H1 (cell line): ENCODE measurements at regions not wholly inside any gene's neighbourhood (a gene's known extent, or its start where the extent isn't known, plus 50 kb on each side); places are given as distances from the start of the nearest gene placed in this dataset.

Source experiments
- ATF3 ChIP-seq: IDR thresholded peaks from 2 replicates; pipeline ENCODE4 v1.6.1; 2011; ENCODE audit warnings: low read depth, mild to moderate bottlenecking, low read length; ENCODE audit not compliant: insufficient read depth
- BRCA1 ChIP-seq: IDR thresholded peaks from 2 replicates; pipeline ENCODE4 v1.6.1; 2012; ENCODE audit warnings: low read depth, low read length, improper control_type of control experiment
- CTCF ChIP-seq, 3 experiments: IDR thresholded peaks; 1 replicate in 2 of 3; 2 replicates in 1 of 3; pipeline versions ENCODE4 v1.5.1 to v1.6.1; 2011; ENCODE audit warnings: low read length in 3 of 3, mild to moderate bottlenecking in 3 of 3, inconsistent platforms in 2 of 3, low read depth in 1 of 3, moderate library complexity in 1 of 3; ENCODE audit not compliant: insufficient read depth in 1 of 3; ENCODE audit errors: control extremely low read depth in 1 of 3
- EP300 ChIP-seq, 2 experiments: IDR thresholded peaks; 1 replicate in 1 of 2; 2 replicates in 1 of 2; pipeline ENCODE4 v1.6.1; 2011 to 2012; ENCODE audit warnings: low read depth in 2 of 2, low read length in 2 of 2, mild to moderate bottlenecking in 2 of 2, borderline replicate concordance in 1 of 2, inconsistent platforms in 1 of 2, moderate library complexity in 1 of 2
- EZH2 ChIP-seq: fragments of 200-600 bp; sonication (generic); IDR thresholded peaks from 2 replicates; pipeline ENCODE4 v1.7.1; 2012; ENCODE audit warnings: low read depth, mild to moderate bottlenecking, moderate library complexity, low read length, inconsistent platforms; ENCODE audit not compliant: severe bottlenecking
- GABPA ChIP-seq: IDR thresholded peaks from 2 replicates; pipeline ENCODE4 v1.6.1; 2011; ENCODE audit warnings: mild to moderate bottlenecking, low read length, moderate library complexity, borderline replicate concordance; ENCODE audit not compliant: insufficient read depth
- KDM5A ChIP-seq: fragments of 200-600 bp; IDR thresholded peaks from 2 replicates; pipeline ENCODE4 v1.7.1; 2012; ENCODE audit warnings: mild to moderate bottlenecking, low read length, inconsistent platforms, mixed read lengths
- POLR2AphosphoS5 ChIP-seq: IDR thresholded peaks from 2 replicates; pipeline ENCODE4 v1.6.1; 2011; ENCODE audit warnings: low read depth, low read length
- RAD21 ChIP-seq, 2 experiments: IDR thresholded peaks in 1 of 2; conservative IDR thresholded peaks in 1 of 2; 2 replicates each; pipeline ENCODE4 v1.6.1; 2011; ENCODE audit warnings: low read depth in 2 of 2, low read length in 2 of 2, improper control_type of control experiment in 1 of 2, inconsistent platforms in 1 of 2, mild to moderate bottlenecking in 1 of 2, moderate library complexity in 1 of 2
- SIN3A ChIP-seq, 2 experiments: IDR thresholded peaks in 1 of 2; conservative IDR thresholded peaks in 1 of 2; 2 replicates each; pipeline ENCODE4 v1.6.1; 2011 to 2012; ENCODE audit warnings: low read length in 2 of 2, improper control_type of control experiment in 1 of 2, low read depth in 1 of 2, mild to moderate bottlenecking in 1 of 2
- SIRT6 ChIP-seq: IDR thresholded peaks from one replicate; pipeline ENCODE4 v1.7.1; 2012; ENCODE audit warnings: low read length, inconsistent platforms
- SP1 ChIP-seq: IDR thresholded peaks from 2 replicates; pipeline ENCODE4 v1.6.1; 2011; ENCODE audit warnings: low read depth, low read length
- TCF12 ChIP-seq: IDR thresholded peaks from 2 replicates; pipeline ENCODE4 v1.6.1; 2011; ENCODE audit warnings: low read depth, mild to moderate bottlenecking, low read length
- TF ChIP-seq, protein P1 (sequence below): IDR thresholded peaks from 2 replicates; pipeline ENCODE4 v1.6.1; 2011; ENCODE audit warnings: low read length, improper control_type of control experiment

DNA sequence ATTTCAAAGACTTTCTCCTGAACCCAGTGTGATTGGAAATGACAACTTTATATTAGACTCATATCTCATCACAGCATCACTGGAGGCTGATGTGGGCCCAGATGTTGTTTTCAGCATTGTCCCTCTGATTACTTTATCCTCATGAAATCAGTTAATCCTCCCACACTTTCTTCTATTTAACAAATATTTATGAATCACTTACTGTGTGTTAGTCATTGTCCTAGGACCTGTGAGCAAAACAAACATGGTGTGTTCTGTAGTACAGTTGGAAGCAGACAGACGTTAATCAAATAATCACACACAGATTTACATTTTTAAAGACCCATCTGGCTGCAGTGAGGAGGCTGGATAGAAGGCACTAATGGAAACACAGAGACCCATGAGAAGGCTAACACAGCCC is 383.7 kb downstream of the PRDM2 start:
- no peak for TF ChIP-seq SIN3A (conservative IDR thresholded peaks at IDR 0.05 in 1 of 2, IDR thresholded peaks at IDR 0.05 in 1 of 2; ENCODE audit: low read depth in 1 of 2, low read length in 2 of 2)
- TF ChIP-seq BRCA1, result no peak
- TF ChIP-seq SIRT6, result no peak
- no peak for TF ChIP-seq EZH2
- TF ChIP-seq EP300 (IDR thresholded peaks at IDR 0.05; ENCODE audit: borderline replicate concordance in 1 of 2, low read depth in 2 of 2, low read length in 2 of 2), result no peak
- TF ChIP-seq, protein P1, sequence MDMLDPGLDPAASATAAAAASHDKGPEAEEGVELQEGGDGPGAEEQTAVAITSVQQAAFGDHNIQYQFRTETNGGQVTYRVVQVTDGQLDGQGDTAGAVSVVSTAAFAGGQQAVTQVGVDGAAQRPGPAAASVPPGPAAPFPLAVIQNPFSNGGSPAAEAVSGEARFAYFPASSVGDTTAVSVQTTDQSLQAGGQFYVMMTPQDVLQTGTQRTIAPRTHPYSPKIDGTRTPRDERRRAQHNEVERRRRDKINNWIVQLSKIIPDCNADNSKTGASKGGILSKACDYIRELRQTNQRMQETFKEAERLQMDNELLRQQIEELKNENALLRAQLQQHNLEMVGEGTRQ, result no peak
- no peak for TF ChIP-seq CTCF (IDR thresholded peaks at IDR 0.05; ENCODE audit: control extremely low read depth in 1 of 3, insufficient read depth in 1 of 3, low read depth in 1 of 3, low read length in 3 of 3)
- TF ChIP-seq GABPA, result no peak
- no peak for TF ChIP-seq RAD21 (IDR thresholded peaks at IDR 0.05 in 1 of 2, conservative IDR thresholded peaks at IDR 0.05 in 1 of 2; ENCODE audit: low read depth in 2 of 2, low read length in 2 of 2)
- TF ChIP-seq ATF3, result no peak
- TF ChIP-seq POLR2AphosphoS5, result no peak
- no peak for TF ChIP-seq SP1
- no peak for TF ChIP-seq TCF12
- no peak for TF ChIP-seq KDM5A
